ENCODE measurements at regions not wholly inside any gene's neighbourhood (a gene's known extent, or its start where the extent isn't known, plus 50 kb on each side); places are given as distances from the start of the nearest gene placed in this dataset.

DNA sequence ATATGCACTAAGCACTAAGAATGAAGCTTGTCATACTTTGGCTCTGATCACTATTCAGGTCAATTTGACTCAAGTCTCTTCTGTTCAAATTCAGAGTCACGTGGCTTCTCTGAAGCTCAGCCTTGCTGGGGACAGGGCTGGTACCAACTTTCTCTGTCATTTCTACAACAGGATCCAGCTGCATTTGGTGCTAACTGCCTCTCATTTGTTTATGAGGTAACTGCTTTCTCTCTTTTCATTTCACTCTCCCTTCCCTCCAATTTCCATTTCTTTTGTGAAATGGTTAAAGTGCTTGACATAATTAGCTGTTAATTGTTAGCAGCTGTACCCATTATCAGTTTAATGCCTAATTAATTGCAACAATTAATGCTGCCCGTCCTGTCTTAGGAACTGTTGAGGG lies 259.7 kb upstream of the PLET1 start:
- H2BK20ac ChIP-seq (ENCODE audit: low read length) = no peak overlapping the region
- no peak overlapping the region for H2BK5ac ChIP-seq (ENCODE audit: low read depth, low read length)
- H2BK15ac ChIP-seq (ENCODE audit: low read length) = no peak overlapping the region
- no peaks in the 10 kb centered on the region for H3K23me2 ChIP-seq (ENCODE audit: low read depth, low read length)
- CTCF ChIA-PET (ENCODE audit: partially characterized antibody) = interaction anchor here (0.9 to 2.3 kb wide), 4 partner anchors 16 to 68 kb away, joined by 3 to 4 read pairs (median 4); no protein-coding TSS in a partner anchor
- H3K14ac ChIP-seq (ENCODE audit: insufficient read length) = no peak overlapping the region
- 0 out of 7 replicates have a peak, but pooled peaks cover 0 to 3% (median 0%) of the 10 kb centered on the region in 4 experiments for H3K4me1 ChIP-seq (replicated peaks in 1 of 4; ENCODE audit: control insufficient read depth in 3 of 4, insufficient read depth in 4 of 4, low read length in 3 of 4)
- no peaks in the 10 kb centered on the region for H3K36me3 ChIP-seq (ENCODE audit: control insufficient read depth in 2 of 4, insufficient read depth in 4 of 4, low read length in 3 of 4)
- no peak overlapping the region for H3K23ac ChIP-seq (ENCODE audit: insufficient read length)
- FAIRE-seq (no peak), DNase-seq (ENCODE audit: low read depth in 1 of 2, low spot score in 2 of 2) (no peak)
- H4K91ac ChIP-seq (replicated peaks; ENCODE audit: insufficient read length, low read length) = no peak overlapping the region
- H3K18ac ChIP-seq (ENCODE audit: extremely low read depth, low read length) = no peak overlapping the region
- no peaks in the 10 kb centered on the region for H3K79me1 ChIP-seq (ENCODE audit: low read depth, low read length)
- H4K20me1 ChIP-seq (replicated peaks in 1 of 2; ENCODE audit: control insufficient read depth in 1 of 2, insufficient read depth in 2 of 2, low read length in 2 of 2) = no peaks in the 10 kb centered on the region
- H3K4me2 ChIP-seq (ENCODE audit: insufficient read depth in 1 of 2, low read depth in 2 of 2, low read length in 2 of 2) = no peak overlapping the region
- H3K9me3 ChIP-seq (ENCODE audit: insufficient read depth in 2 of 2, low read depth in 1 of 2, low read length in 1 of 2) = no peaks in the 10 kb centered on the region
- no peak for TF ChIP-seq FOSL1 (IDR thresholded peaks at IDR 0.05; ENCODE audit: insufficient read depth, low read depth, low read length)
- no peaks in the 10 kb centered on the region; a peak in 1 of 4 replicates for H3K79me2 ChIP-seq (ENCODE audit: control insufficient read depth in 1 of 2, insufficient read depth in 2 of 2, low read length in 2 of 2)
- H2AK5ac ChIP-seq (ENCODE audit: low read depth, low read length) = no peak overlapping the region
- H2BK12ac ChIP-seq (ENCODE audit: low read depth, low read length) = no peak overlapping the region
- no peak overlapping the region for H2BK120ac ChIP-seq (replicated peaks; ENCODE audit: low read depth, low read length)
- POLR2A ChIA-PET (ENCODE audit: partially characterized antibody) = no interaction called here
- no peak overlapping the region for H4K5ac ChIP-seq (ENCODE audit: insufficient read length, low read depth, low read length)
- no peak overlapping the region for H2AFZ ChIP-seq (ENCODE audit: low read length)
- WGBS, 2 experiments (ENCODE audit: extremely low coverage in 1 of 2, insufficient coverage in 1 of 2, insufficient read length in 1 of 2, insufficient replicate concordance in 2 of 2, low coverage in 1 of 2, low lambda C conversion rate in 2 of 2, missing lambda C conversion rate in 1 of 2) = 83% methylated on average over 2 of the region's 2 CpGs; no CpG with 5 or more reads in 1 of the 2 experiments
- H4K8ac ChIP-seq (ENCODE audit: extremely low read depth, insufficient read depth, low read length) = no peak overlapping the region
- H3K27ac ChIP-seq (ENCODE audit: low read depth, low read length) = no peak overlapping the region
- H3K56ac ChIP-seq (replicated peaks; ENCODE audit: insufficient read length, low read depth, low read length) = no peak overlapping the region
- no peak overlapping the region for H3K4me3 ChIP-seq (ENCODE audit: extremely low read depth in 1 of 4, insufficient read depth in 2 of 4, low read depth in 3 of 4, low read length in 4 of 4)
- H3K4ac ChIP-seq (replicated peaks; ENCODE audit: insufficient read length, low read depth, low read length) = no peak overlapping the region
- H3K9ac ChIP-seq (replicated peaks in 1 of 4; ENCODE audit: extremely low read depth in 1 of 4, low read depth in 3 of 4, low read length in 3 of 4) = no peak overlapping the region
- H3K27me3 ChIP-seq (replicated peaks in 1 of 4; ENCODE audit: control insufficient read depth in 3 of 4, extremely low read depth in 1 of 4, insufficient read depth in 3 of 4, low read length in 3 of 4) = 0 out of 7 replicates have a peak, but pooled peaks cover 0 to 2% (median 0%) of the 10 kb centered on the region in 4 experiments

Data from H1 (cell line).